Activated T-helper 1 cell treated with anti-CD3 and anti-CD28 coated beads, Interleukin-12 subunit alpha, Interleukin-12 subunit beta, Interleukin-2, Interleukin-4 antibody, amounts not matched to agents 30 ng/mL and 10 ng/mL and 1 ng/mL, durations not matched to agents 14 hours and 24 hours and 36 hours (primary cell): ENCODE measurements at regions not wholly inside any gene's neighbourhood (a gene's known extent, or its start where the extent isn't known, plus 50 kb on each side); places are given as distances from the start of the nearest gene placed in this dataset.

Source experiments
- DNase-seq: peaks from one replicate; pipeline ENCODE4 v3.0.0; 2021; ENCODE audit warnings: low spot score
- H3K27ac Mint-ChIP-seq: one replicate; pipeline ENCODE4 v1.8.0; 2021; ENCODE audit warnings: mild to moderate bottlenecking, mixed read lengths
- H3K27me3 Mint-ChIP-seq: one replicate; pipeline ENCODE4 v1.8.0; 2022; ENCODE audit warnings: mild to moderate bottlenecking, moderate library complexity, mixed read lengths; ENCODE audit not compliant: insufficient read depth
- H3K36me3 Mint-ChIP-seq: one replicate; pipeline ENCODE4 v1.8.0; 2021; ENCODE audit warnings: low read depth, mixed read lengths
- H3K4me1 Mint-ChIP-seq: one replicate; pipeline ENCODE4 v1.8.0; 2021; ENCODE audit warnings: low read depth, mixed read lengths
- H3K4me3 Mint-ChIP-seq: one replicate; pipeline ENCODE4 v1.8.0; 2021; ENCODE audit warnings: mild to moderate bottlenecking, moderate library complexity, mixed read lengths
- H3K9me3 Mint-ChIP-seq: one replicate; pipeline ENCODE4 v1.8.0; 2021; ENCODE audit warnings: mixed read lengths
- intact Hi-C: fragments of 100-400 bp; cut with micrococcal nuclease; formaldehyde crosslinking; loops from one replicate; pipeline ENCODE4 v1.15.1; 2024

- no peak for DNase-seq
- H3K36me3 Mint-ChIP-seq, result no peaks in the 10 kb centered on the region
- H3K4me1 Mint-ChIP-seq, result no peaks in the 10 kb centered on the region
- no peaks in the 10 kb centered on the region for H3K27me3 Mint-ChIP-seq
- no peaks in the 10 kb centered on the region for H3K9me3 Mint-ChIP-seq
- H3K27ac Mint-ChIP-seq, result no peak overlapping the region
- H3K4me3 Mint-ChIP-seq, result no peak overlapping the region
- intact Hi-C loops, result no loop called here
Measured at GRCh38 chr16:55048745-55049144, 118.1 kb downstream of the IRX5 start.

DNA sequence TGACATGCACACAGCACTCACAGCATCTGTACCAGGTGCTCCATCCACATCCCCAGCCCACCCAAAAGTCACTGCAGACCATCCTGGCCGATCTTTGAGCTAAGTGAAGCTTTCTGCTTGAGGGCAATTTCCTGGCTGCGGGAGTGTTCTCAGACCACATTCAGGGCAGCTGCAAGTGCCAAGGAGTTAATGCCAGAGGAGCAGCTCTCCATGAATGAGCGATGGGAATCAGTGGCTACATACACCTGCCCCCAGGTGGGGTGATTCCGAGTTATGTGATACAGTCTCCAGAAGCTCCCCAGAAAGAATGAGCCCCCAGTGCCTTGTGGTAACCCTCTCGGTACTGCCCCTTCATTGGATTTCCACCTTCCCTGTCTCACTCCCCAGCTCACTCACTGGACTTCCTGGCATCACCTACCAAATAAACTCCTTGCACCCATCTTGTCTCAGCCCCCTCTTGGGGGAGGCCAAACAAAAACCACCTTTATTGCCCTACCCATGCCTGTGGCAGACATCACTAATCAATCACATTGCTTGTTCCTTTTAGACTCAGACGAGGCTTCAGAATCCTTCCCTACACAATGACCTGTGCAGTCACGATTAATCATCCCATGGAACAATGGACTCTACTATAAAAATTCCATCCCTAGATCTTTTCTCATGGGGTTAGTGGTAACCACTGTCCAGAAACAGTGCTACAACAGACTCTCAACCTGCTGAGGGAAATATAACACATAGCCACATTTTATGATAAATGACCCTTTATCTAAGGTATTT lies 121.1 kb downstream of the IRX5 start:
- Mint-ChIP-seq H3K4me3 (no peak overlapping the region), H3K4me1 (no peaks in the 10 kb centered on the region), H3K9me3 (no peaks in the 10 kb centered on the region), H3K36me3 (no peaks in the 10 kb centered on the region), H3K27ac (no peak overlapping the region), H3K27me3 (peaks cover 16% of the 10 kb centered on the region)
- intact Hi-C loops, result no loop called here
- DNase-seq, result no peak

DNA sequence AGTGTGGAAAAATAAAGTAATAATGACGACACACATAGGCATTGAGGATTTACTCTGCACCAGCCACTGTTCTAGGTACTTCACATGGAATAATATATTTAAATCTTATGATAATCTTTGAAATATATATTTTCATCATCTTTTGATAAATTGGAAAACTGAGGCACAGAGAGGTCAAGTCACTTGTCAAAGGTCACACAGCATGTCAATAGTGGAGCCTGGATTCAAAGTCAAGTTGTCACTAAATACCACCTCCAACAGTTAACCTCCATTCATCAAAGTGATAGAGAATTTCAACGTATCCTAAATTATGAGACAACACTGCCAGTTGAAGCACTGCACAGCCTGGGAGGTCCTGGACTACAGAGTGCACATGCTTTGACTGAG lies 121.7 kb downstream of the IRX5 start:
- intact Hi-C loops, result no loop called here
- no peaks in the 10 kb centered on the region for H3K9me3 Mint-ChIP-seq
- DNase-seq, result no peak
- H3K4me1 Mint-ChIP-seq, result no peaks in the 10 kb centered on the region
- H3K27me3 Mint-ChIP-seq, result peaks cover 20% of the 10 kb centered on the region
- no peaks in the 10 kb centered on the region for H3K36me3 Mint-ChIP-seq
- H3K4me3 Mint-ChIP-seq, result no peak overlapping the region
- H3K27ac Mint-ChIP-seq, result no peak overlapping the region

DNA sequence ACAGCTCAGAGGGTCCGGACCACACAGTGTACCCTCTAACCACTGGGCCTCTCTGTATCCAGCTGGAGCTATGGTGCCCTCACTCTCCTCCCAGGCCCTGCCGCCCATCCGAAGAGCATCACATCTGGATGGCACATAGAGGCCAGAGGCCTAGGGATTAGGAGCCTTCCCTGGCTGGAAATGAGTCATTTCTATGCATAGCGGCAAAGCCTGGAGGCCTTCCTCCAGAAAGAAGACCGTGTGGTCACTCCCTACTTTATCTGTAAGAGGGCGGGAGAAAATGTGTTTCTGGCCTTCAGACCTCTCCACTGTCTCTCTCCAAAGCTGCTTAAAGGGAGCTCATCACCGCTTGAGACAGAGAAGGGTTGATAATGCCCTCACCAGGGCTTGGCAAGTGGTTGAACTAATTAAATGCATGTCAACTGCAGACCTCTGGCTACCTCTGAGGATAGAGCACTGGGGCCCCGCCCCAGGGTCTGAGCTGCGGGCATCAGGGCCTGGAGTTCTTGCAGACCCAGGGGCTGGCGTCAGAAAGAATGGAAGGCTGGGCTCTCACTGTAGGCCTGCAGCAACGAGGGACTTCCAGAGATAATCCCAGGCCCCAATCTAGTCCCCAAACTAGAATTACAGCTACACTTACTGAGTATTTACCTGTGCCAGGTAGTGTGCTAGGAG lies 122.2 kb downstream of the IRX5 start:
- Mint-ChIP-seq H3K27ac (no peak overlapping the region), H3K27me3 (peaks cover 22% of the 10 kb centered on the region), H3K4me1 (no peaks in the 10 kb centered on the region), H3K36me3 (no peaks in the 10 kb centered on the region), H3K9me3 (no peaks in the 10 kb centered on the region), H3K4me3 (no peak overlapping the region)
- intact Hi-C loops, result no loop called here
- DNase-seq, result no peak

DNA sequence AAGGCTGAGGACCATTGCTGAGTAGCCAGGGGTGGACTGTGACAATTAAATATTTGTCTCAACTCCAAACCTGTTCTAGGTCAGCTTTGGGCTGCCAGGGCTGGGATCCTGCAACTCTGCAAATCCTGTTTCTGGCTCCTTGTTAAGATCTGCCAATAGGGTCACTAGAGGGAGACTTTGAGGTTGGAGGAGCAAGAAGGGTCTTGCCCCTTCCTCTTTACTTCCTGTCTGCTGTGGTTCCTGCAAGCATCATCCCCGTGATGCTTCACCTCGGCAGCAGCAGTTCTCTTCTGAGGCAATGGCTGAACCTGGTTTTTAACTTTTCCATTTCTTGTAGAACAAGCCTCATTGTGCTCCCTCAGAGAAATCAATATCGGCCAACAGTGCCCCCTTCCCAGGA lies 124.6 kb downstream of the IRX5 start:
- Mint-ChIP-seq H3K4me3 (no peak overlapping the region), H3K27me3 (peaks cover 29% of the 10 kb centered on the region), H3K27ac (no peak overlapping the region), H3K36me3 (no peaks in the 10 kb centered on the region), H3K4me1 (no peaks in the 10 kb centered on the region), H3K9me3 (no peaks in the 10 kb centered on the region)
- intact Hi-C loops, result no loop called here
- no peak for DNase-seq

DNA sequence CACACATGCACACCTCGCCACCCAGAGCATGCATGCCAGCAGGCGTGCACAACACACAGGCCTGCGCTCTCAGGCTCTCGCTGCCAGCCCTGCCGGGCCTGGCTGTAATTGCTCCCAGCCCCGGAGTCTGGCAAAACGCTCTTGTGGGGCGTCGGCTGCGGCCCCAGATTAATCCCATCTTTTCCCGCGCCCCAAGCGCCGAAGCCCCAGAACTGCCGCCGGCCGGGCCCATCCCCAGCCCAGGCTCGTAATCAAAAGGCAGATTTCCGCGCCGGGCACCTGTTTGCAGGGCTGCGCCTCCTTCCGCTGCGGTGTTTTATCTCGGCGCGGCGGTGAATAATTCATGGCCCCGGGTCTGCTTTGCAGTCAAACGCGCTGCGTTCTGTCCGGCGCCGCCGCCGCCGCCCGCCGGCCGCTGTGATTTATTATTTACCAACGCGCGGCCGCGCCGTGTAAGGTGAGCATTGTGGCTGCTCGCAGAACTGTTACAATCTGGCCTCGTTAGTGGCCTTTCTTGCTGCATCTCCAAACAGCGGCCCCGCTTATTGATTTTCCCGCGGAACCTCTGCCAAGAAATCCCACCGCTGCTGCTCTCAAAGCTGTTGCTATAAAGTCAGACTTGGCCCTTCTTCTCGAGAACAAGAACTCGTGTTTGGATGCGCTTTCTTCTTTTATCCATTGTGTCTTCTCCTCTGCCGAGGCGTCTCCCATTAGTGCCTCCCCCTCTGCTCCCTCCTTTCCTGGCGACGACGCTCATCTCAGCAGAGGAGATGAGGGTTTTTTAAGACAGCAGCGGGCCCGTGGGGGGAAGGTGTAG lies 126.1 kb downstream of the IRX5 start:
- no peaks in the 10 kb centered on the region for H3K36me3 Mint-ChIP-seq
- H3K27ac Mint-ChIP-seq, result no peak overlapping the region
- H3K4me3 Mint-ChIP-seq, result no peak overlapping the region
- H3K9me3 Mint-ChIP-seq, result no peaks in the 10 kb centered on the region
- H3K4me1 Mint-ChIP-seq, result no peaks in the 10 kb centered on the region
- DNase-seq, result no peak
- intact Hi-C loops, result no loop called here
- H3K27me3 Mint-ChIP-seq, result peaks cover 29% of the 10 kb centered on the region

GRCh38 chr16:55057866-55058265 lies 127.2 kb downstream of the IRX5 start:
- no peaks in the 10 kb centered on the region for H3K9me3 Mint-ChIP-seq
- no peaks in the 10 kb centered on the region for H3K36me3 Mint-ChIP-seq
- no peaks in the 10 kb centered on the region for H3K4me1 Mint-ChIP-seq
- no peak overlapping the region for H3K27ac Mint-ChIP-seq
- intact Hi-C loops, result no loop called here
- H3K4me3 Mint-ChIP-seq, result no peak overlapping the region
- peaks cover 29% of the 10 kb centered on the region for H3K27me3 Mint-ChIP-seq
- DNase-seq, result no peak

DNA sequence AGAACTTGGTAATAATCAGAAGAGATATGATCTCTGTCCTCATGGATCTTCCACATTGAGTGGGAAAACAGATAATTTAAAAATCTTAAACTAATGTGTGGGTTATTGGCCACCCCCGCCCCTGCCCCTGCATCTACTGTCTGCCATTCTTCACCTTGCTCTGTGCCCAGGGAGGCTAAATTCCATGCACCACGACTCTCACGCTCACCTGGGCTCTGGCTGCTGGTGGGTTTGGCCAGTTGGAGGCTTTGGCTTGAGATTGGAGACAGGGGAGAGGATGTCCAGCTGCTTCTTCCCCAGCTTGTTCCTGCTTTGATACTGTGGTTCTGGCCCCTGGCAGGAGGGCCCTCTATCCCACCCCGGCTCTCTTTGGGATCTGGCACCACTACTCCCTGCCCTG lies 127.9 kb downstream of the IRX5 start:
- Mint-ChIP-seq H3K36me3 (no peaks in the 10 kb centered on the region), H3K27ac (no peak overlapping the region), H3K4me1 (no peaks in the 10 kb centered on the region), H3K9me3 (no peaks in the 10 kb centered on the region), H3K27me3 (peaks cover 29% of the 10 kb centered on the region), H3K4me3 (no peak overlapping the region)
- intact Hi-C loops, result no loop called here
- no peak for DNase-seq

DNA sequence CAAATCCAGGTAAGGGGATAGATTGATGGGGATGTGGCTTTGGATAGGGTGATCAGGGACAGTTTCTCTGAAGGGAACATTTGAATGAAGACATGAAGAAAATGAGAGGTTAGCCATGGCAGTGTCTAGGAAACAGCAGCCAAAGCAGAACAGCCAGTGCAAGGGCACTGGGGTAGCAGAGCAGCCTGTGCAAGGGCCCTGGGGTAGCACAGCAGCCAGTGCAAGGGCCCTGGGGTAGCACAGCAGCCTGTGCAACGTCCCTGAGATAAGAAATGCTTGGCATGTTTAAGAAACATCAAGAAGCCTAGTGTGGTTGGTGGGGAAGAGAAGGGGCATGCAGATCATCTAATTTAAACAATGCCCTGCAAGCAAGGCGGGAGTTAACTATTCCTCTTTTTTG lies 128.5 kb downstream of the IRX5 start:
- intact Hi-C loops, result no loop called here
- no peaks in the 10 kb centered on the region for H3K36me3 Mint-ChIP-seq
- no peaks in the 10 kb centered on the region for H3K9me3 Mint-ChIP-seq

GRCh38 chr16:55061126-55061525 lies 130.5 kb downstream of the IRX5 start:
- no peak for DNase-seq
- intact Hi-C loops, result no loop called here
- Mint-ChIP-seq H3K36me3 (no peaks in the 10 kb centered on the region), H3K4me3 (no peak overlapping the region), H3K27ac (no peak overlapping the region), H3K9me3 (no peaks in the 10 kb centered on the region), H3K4me1 (no peaks in the 10 kb centered on the region), H3K27me3 (peaks cover 20% of the 10 kb centered on the region)

More for the DNA sequence above, 128.5 kb downstream of the IRX5 start:
- Mint-ChIP-seq H3K27ac (no peak overlapping the region), H3K4me3 (no peak overlapping the region), H3K4me1 (no peaks in the 10 kb centered on the region), H3K27me3 (peaks cover 29% of the 10 kb centered on the region)
- DNase-seq, result no peak

GRCh38 chr16:55062442-55062841 lies 131.8 kb downstream of the IRX5 start:
- Mint-ChIP-seq H3K27me3 (peaks cover 11% of the 10 kb centered on the region), H3K4me1 (no peaks in the 10 kb centered on the region), H3K36me3 (no peaks in the 10 kb centered on the region), H3K9me3 (no peaks in the 10 kb centered on the region), H3K27ac (no peak overlapping the region), H3K4me3 (no peak overlapping the region)
- intact Hi-C loops, result no loop called here
- DNase-seq, result no peak

DNA sequence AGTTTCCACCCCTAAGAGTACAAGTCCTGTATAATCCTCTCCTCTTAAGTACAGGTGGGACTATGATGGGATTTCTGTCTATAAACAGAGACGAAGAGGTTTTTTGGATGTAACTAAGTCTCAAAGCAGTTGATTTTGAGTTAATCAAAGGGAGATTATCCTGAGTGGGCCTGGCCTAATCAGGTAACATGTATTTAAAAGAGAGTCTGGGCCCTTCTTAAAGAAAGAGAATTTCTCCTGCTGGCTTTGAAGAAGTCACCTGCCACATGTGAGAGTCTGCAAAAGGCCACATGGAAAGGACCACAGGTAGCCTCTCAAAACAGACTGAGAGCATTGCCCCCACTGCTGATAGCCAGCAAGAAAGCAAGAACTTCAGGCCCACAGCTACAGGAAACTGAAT lies 142.3 kb downstream of the IRX5 start:
- H3K4me1 Mint-ChIP-seq, result no peaks in the 10 kb centered on the region
- no peaks in the 10 kb centered on the region for H3K9me3 Mint-ChIP-seq
- H3K4me3 Mint-ChIP-seq, result no peak overlapping the region
- intact Hi-C loops, result no loop called here
- no peak for DNase-seq
- no peak overlapping the region for H3K27ac Mint-ChIP-seq
- H3K27me3 Mint-ChIP-seq, result peaks cover 2% of the 10 kb centered on the region
- no peaks in the 10 kb centered on the region for H3K36me3 Mint-ChIP-seq

- Mint-ChIP-seq H3K36me3 (no peaks in the 10 kb centered on the region), H3K27ac (no peak overlapping the region), H3K27me3 (peaks cover 2% of the 10 kb centered on the region), H3K9me3 (no peaks in the 10 kb centered on the region), H3K4me1 (no peaks in the 10 kb centered on the region), H3K4me3 (no peak overlapping the region)
- DNase-seq, result no peak
- intact Hi-C loops, result no loop called here
Measured at GRCh38 chr16:55073830-55074229, 143.2 kb downstream of the IRX5 start.
